Left ventricle myocardium inferior (tissue), 1 donor: ENCODE measurements at regions not wholly inside any gene's neighbourhood (a gene's known extent, or its start where the extent isn't known, plus 50 kb on each side); places are given as distances from the start of the nearest gene placed in this dataset.

Experiments
- DNase-seq: peaks from one replicate; pipeline ENCODE4 v3.0.0-alpha.2; 2020
- H3K27ac ChIP-seq: fragments of 200-600 bp; replicated peaks from 2 replicates; pipeline ENCODE4 v1.8.0; 2021
- H3K27me3 ChIP-seq: fragments of 200-600 bp; 2 replicates; pipeline ENCODE4 v1.8.0; 2021; ENCODE audit warnings: low read depth
- H3K36me3 ChIP-seq: fragments of 200-600 bp; 2 replicates; pipeline ENCODE4 v1.8.0; 2021
- H3K4me1 ChIP-seq: fragments of 200-600 bp; 2 replicates; pipeline ENCODE4 v1.8.0; 2021
- H3K4me3 ChIP-seq: fragments of 200-600 bp; 2 replicates; pipeline ENCODE4 v1.8.0; 2021; ENCODE audit warnings: mild to moderate bottlenecking, moderate library complexity
- H3K9me3 ChIP-seq: fragments of 200-600 bp; replicated peaks from 2 replicates; pipeline ENCODE4 v1.8.0; 2021
- CTCF ChIP-seq: fragments of 200-600 bp; IDR thresholded peaks from 2 replicates; pipeline ENCODE4 v1.8.0; 2021; ENCODE audit warnings: antibody characterized with exemption, mild to moderate bottlenecking, borderline replicate concordance
- intact Hi-C: fragments of 100-400 bp; cut with micrococcal nuclease; formaldehyde crosslinking; loops from one replicate; pipeline ENCODE4 v1.11.0; 2022
- donor health status: DM: no; HTN: yes; CAD: no; lungs with severe emphysema.

- Histone ChIP-seq H3K4me3 (no peak overlapping the region), H3K27me3 (no peaks in the 10 kb centered on the region), H3K27ac (no peak overlapping the region), H3K36me3 (peaks cover 7% of the 10 kb centered on the region), H3K9me3 (peaks cover 17% of the 10 kb centered on the region), H3K4me1 (peaks cover 31% of the 10 kb centered on the region)
- intact Hi-C loops, result no loop called here
- no peak for DNase-seq
- no peak for TF ChIP-seq CTCF
Observed at GRCh38 chr2:37790019-37790418, 118.6 kb upstream of the CDC42EP3 start.

GRCh38 chr2:37790462-37790861 is 119.0 kb upstream of the CDC42EP3 start:
- Histone ChIP-seq H3K9me3 (peaks cover 17% of the 10 kb centered on the region), H3K4me3 (no peak overlapping the region), H3K27me3 (no peaks in the 10 kb centered on the region), H3K27ac (no peak overlapping the region), H3K36me3 (peaks cover 7% of the 10 kb centered on the region), H3K4me1 (peaks cover 35% of the 10 kb centered on the region)
- no peak for DNase-seq
- intact Hi-C loops, result no loop called here
- no peak for TF ChIP-seq CTCF

DNA sequence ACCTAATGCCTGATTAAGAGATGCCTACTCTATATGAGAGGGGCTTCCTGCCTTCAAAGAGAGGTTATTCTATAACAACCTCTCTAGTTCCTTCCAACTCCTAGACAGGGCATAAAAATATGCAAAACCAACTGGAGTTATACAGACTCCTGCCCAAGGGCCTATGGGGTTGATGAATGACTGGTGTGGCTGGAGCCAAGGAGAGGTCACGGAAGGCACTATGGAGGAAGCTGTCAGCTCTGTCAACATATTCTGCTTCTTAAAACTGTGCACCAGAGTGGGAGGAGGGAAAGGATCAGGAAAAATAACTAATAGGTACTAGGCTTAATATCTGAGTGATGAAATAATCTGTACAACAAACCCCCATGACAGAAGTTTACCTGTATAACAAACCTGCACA is 120.9 kb upstream of the CDC42EP3 start:
- no peaks in the 10 kb centered on the region for H3K27me3 ChIP-seq
- H3K27ac ChIP-seq, result no peak overlapping the region
- no peak for DNase-seq
- intact Hi-C loops, result no loop called here
- no peak overlapping the region for H3K4me3 ChIP-seq
- H3K36me3 ChIP-seq, result peaks cover 7% of the 10 kb centered on the region
- H3K9me3 ChIP-seq, result peaks cover 17% of the 10 kb centered on the region
- TF ChIP-seq CTCF, result no peak
- H3K4me1 ChIP-seq, result peaks cover 31% of the 10 kb centered on the region

DNA sequence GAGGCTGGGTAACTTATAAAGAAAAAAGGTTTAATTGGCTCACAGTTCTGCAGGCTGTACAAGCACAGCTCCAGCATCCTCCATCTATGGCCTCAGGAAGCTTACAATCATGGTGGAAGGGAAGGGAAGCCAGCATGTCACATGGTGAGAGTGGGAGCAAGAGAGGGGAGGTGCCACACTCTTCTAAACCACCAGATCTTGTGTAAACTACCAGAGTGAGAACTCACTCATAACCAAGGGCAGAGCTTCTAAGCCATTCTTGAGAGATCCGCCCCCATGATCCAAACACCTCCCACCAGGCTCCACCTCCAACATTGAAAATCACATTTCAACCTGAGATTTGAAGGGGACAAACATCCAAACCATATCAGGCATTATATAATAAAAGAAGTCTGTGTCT is 121.6 kb upstream of the CDC42EP3 start:
- Histone ChIP-seq H3K27me3 (no peaks in the 10 kb centered on the region), H3K4me1 (peaks cover 31% of the 10 kb centered on the region), H3K4me3 (no peak overlapping the region), H3K9me3 (peaks cover 13% of the 10 kb centered on the region), H3K27ac (no peak overlapping the region), H3K36me3 (peaks cover 7% of the 10 kb centered on the region)
- intact Hi-C loops, result no loop called here
- no peak for DNase-seq
- TF ChIP-seq CTCF, result no peak

- Histone ChIP-seq H3K9me3 (no peaks in the 10 kb centered on the region), H3K36me3 (no peaks in the 10 kb centered on the region), H3K27ac (peak overlapping the region; percentile 84), H3K4me1 (peaks cover 31% of the 10 kb centered on the region), H3K4me3 (no peak overlapping the region), H3K27me3 (no peaks in the 10 kb centered on the region)
- DNase-seq, result no peak
- intact Hi-C loops, result no loop called here
- TF ChIP-seq CTCF, result no peak
Observed at GRCh38 chr2:37794717-37795116, 123.3 kb upstream of the CDC42EP3 start.

GRCh38 chr2:37795456-37795855 is 124.0 kb upstream of the CDC42EP3 start:
- intact Hi-C loops, result no loop called here
- no peak for DNase-seq
- no peak for TF ChIP-seq CTCF
- Histone ChIP-seq H3K4me1 (peaks cover 31% of the 10 kb centered on the region), H3K9me3 (no peaks in the 10 kb centered on the region), H3K4me3 (no peak overlapping the region), H3K27me3 (no peaks in the 10 kb centered on the region), H3K36me3 (no peaks in the 10 kb centered on the region), H3K27ac (peak overlapping the region; percentile 84)
